ENCODE measurements at regions not wholly inside any gene's neighbourhood (a gene's known extent, or its start where the extent isn't known, plus 50 kb on each side); places are given as distances from the start of the nearest gene placed in this dataset.

DNA sequence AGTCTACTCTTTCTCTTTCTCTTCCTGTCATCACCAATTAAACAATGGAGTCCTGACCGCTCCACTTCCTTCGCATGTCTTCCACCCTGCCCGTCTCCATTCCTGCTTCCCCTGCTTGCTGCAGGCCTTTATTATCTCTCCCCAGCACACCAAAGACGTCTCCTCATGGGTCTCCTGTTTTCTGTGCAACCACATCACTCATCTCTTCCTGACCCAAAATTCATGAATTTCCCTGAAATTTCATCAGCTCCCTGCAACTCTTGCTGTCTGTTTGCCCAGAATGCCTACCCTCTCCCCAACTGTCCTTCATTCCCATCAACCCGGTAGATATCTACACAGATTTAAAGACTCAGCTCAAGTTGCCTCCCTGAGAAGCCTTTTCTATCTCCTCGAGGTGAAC, 76.7 kb upstream of the ALOX12 start:
- TF ChIP-seq POLR2A (IDR thresholded peaks at IDR 0.05; ENCODE audit: low read depth, low read length) (no peak), POU2F2 (IDR thresholded peaks at IDR 0.05; ENCODE audit: low read depth, low read length) (no peak), POLR2AphosphoS5 (IDR thresholded peaks at IDR 0.05; ENCODE audit: low read depth, low read length) (no peak), SPI1 (IDR thresholded peaks at IDR 0.05; ENCODE audit: low read depth, low read length) (no peak), TAF1 (IDR thresholded peaks at IDR 0.05; ENCODE audit: low read depth, low read length) (no peak), PAX5 (IDR thresholded peaks at IDR 0.05; ENCODE audit: insufficient read depth, low read length, severe bottlenecking) (no peak)
